RCC 7860 (cell line): ENCODE measurements at regions not wholly inside any gene's neighbourhood (a gene's known extent, or its start where the extent isn't known, plus 50 kb on each side); places are given as distances from the start of the nearest gene placed in this dataset.
A peak's percentile ranks its signal among the peaks of the same experiment; 100 is the strongest.

ENCODE experiments used
- DNase-seq: peaks from one replicate; pipeline ENCODE4 v3.0.0-alpha.2; 2015; ENCODE audit warnings: low spot score
- FAIRE-seq: peaks from 2 replicates; lab custom pipeline; 2012; peaks lifted over from hg19 to GRCh38; lab: Jason Lieb, UNC

GRCh38 chr4:163621821-163622220 lies 127.3 kb downstream of the TMA16 start:
- FAIRE-seq (no peak), DNase-seq (no peak)

- no peak for DNase-seq
- FAIRE-seq, result no peak
These were observed 128.0 kb downstream of the TMA16 start for GRCh38 chr4:163622379-163623035.

- FAIRE-seq (no peak), DNase-seq (no peak)
These were observed 129.3 kb downstream of the TMA16 start for GRCh38 chr4:163623787-163624186.

GRCh38 chr4:163624727-163625126 lies 130.2 kb downstream of the TMA16 start:
- DNase-seq, result no peak
- no peak for FAIRE-seq

- no peak for FAIRE-seq
- DNase-seq, result no peak
These were observed 136.8 kb downstream of the TMA16 start for GRCh38 chr4:163631288-163631687.

- no peak for FAIRE-seq
- no peak for DNase-seq
These were observed 144.4 kb downstream of the TMA16 start for GRCh38 chr4:163638909-163639308.

- FAIRE-seq (no peak), DNase-seq (no peak)
These were observed 155.1 kb downstream of the TMA16 start for GRCh38 chr4:163649557-163650091.

GRCh38 chr4:163651761-163652160 lies 157.3 kb downstream of the TMA16 start:
- DNase-seq, result no peak
- FAIRE-seq, result no peak

- FAIRE-seq, result no peak
- no peak for DNase-seq
These were observed 160.1 kb downstream of the TMA16 start for GRCh38 chr4:163654621-163655020.

GRCh38 chr4:163660636-163661035 lies 166.1 kb downstream of the TMA16 start:
- no peak for FAIRE-seq
- DNase-seq, result no peak

GRCh38 chr4:163662768-163663167 lies 168.3 kb downstream of the TMA16 start:
- FAIRE-seq (no peak), DNase-seq (no peak)

GRCh38 chr4:163663454-163664225 lies 169.2 kb downstream of the TMA16 start:
- no peak for FAIRE-seq

GRCh38 chr4:163665101-163665500 lies 170.6 kb downstream of the TMA16 start:
- FAIRE-seq, result no peak
- DNase-seq, result no peak

More at GRCh38 chr4:163663454-163664225, 169.2 kb downstream of the TMA16 start:
- no peak for DNase-seq

- FAIRE-seq (no peak), DNase-seq (no peak)
These were observed 171.2 kb downstream of the TMA16 start for GRCh38 chr4:163665521-163666331.

- DNase-seq, result no peak
- FAIRE-seq, result no peak
These were observed 171.9 kb downstream of the TMA16 start for GRCh38 chr4:163666332-163666873.

GRCh38 chr4:163672751-163673150 lies 178.3 kb downstream of the TMA16 start:
- no peak for FAIRE-seq
- no peak for DNase-seq

GRCh38 chr4:163673848-163674697 lies 179.6 kb downstream of the TMA16 start:
- DNase-seq (no peak), FAIRE-seq (no peak)

GRCh38 chr4:163679189-163679588 lies 184.7 kb downstream of the TMA16 start:
- no peak for FAIRE-seq

GRCh38 chr4:163680386-163681098 lies 186.1 kb downstream of the TMA16 start:
- DNase-seq (no peak), FAIRE-seq (no peak)

More at GRCh38 chr4:163679189-163679588, 184.7 kb downstream of the TMA16 start:
- peak; percentile 17 for DNase-seq
